Stimulated activated CD8-positive, alpha-beta memory T cell treated with anti-CD3 and anti-CD28 coated beads, Interleukin-4, amount 100 ng/mL, for 24 hours (primary cell): ENCODE measurements at regions not wholly inside any gene's neighbourhood (a gene's known extent, or its start where the extent isn't known, plus 50 kb on each side); places are given as distances from the start of the nearest gene placed in this dataset.
"Not testable (repeated sequence)": the region's sequence is repeated elsewhere in the genome, so short reads cannot be mapped to it uniquely, and the experiment has no call there.

Experiments
- DNase-seq: peaks from one replicate; pipeline ENCODE4 v3.0.0-alpha.2; 2020; ENCODE audit warnings: low read depth

- no peak for DNase-seq
Measured at GRCh38 chr14:106060276-106060975, 534.0 kb downstream of the TMEM121 start.

DNA sequence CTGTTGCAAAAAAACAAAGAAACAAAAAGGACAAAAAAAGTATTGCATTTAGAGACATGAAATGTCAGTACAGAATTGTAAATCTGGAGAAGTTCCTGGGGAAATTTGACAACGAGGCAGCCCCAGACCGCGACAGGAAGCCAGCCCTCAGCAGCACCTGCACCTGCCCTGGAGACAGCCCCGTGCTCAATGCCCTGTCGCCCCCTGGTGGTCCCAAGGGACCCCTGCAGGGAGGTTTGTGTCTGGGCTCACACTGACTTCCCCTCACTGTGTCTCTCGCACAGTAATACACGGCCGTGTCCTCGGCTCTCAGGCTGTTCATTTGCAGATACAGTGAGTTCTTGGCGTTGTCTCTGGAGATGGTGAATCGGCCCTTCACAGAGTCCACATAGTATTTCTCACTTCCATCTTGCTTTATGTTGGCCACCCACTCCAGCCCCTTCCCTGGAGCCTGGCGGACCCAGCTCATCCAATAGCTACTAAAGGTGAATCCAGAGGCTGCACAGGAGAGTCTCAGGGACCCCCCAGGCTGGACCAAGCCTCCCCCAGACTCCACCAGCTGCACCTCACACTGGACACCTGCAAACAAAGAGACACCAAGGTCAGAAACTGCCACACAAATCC is 535.6 kb downstream of the TMEM121 start:
- peak; percentile 71 for DNase-seq

DNA sequence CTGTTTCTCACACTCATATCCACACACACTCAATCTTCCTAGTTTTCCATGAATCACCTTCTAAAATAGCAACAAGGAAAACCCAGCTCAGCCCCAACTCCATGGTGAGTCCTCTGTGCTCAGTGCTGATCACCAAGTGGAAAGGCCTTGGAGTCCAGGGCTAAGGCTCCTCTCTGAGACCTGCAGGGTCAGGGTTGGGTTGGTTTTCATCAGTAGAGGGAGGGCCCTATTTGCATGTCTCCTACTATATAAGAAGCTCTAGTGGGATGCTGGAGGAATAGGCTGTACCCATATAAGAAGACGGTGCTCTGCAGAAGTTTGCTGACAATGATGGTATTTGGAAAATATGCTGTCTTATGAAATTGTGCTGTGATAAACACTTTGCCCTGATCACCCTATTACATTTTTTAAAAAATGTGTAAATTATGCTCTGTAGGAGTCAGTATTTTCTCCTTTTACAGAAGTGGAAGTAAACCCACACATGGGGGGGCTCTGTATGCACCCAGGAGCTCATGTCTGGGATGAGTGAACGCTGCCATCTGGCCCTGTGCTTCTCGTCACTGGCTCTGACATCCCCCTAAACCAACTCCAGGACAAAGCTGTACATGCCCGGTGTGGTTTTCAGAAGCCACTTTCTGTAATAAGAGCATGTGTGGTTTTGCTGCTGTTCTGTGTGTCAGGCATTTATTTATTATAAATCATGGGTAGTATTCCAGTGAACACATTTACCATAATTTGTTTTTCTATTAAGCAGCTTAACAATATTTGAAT is 536.3 kb downstream of the TMEM121 start:
- no peak for DNase-seq

- DNase-seq, result no peak
Measured at GRCh38 chr14:106067935-106068334, 541.6 kb downstream of the TMEM121 start.

DNA sequence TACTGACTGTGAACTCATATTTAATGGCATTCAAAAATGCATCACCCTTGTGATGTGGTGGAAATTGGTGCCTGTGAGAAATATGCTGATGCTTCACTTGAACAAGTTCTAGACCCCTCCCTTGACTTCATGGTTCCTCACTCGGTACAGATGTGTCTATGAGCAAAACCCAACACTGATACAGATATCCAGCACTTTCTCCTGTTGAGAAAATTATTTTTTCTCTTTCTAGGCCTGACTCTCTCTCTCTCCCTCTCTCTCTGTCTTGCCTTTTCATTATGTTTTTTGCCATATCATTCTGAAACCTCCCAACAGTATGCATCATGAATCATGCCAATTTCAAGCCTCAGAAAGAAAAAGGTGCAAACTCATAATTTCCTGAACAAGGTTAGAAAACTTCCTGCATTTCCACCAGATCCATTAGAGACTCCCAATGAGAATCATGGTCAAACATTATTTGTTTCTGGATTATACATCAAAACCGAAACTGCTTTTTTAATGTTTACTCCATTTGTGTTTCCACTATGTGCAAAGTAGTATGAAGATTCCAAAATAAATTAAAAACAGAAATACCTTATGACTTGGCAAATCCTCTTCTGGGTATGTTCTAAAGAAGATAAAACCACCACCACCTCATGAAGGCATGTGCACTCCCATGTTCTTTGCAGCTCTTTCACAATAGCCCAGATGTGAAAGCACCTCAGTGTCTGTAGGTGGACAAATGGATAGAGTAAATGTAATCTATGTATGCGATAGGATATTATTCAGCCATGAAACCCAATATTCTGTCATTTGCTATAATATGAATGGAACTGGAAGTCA is 543.6 kb downstream of the TMEM121 start:
- DNase-seq, result no peak

DNA sequence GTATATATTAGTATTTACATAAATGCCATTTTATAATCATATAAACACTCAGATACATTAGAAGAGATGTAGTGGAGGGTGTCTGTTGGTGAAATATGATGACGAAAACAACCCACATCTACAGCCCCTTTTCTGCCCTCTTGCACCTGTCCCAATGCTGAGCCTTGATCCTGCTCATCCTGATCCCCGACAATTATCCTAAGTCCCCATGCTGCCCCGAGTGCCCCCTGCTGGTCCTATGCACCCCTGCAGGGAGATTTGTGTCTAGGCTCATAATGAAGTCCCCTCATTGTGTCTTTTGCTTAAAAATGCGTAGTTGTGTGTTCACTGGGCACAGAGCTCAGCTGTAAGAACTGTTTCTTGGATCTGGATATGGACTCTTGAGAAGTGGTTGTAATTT is 554.5 kb downstream of the TMEM121 start:
- DNase-seq, result no peak

- DNase-seq, result not testable (repeated sequence)
Measured at GRCh38 chr14:106081721-106082120, 555.3 kb downstream of the TMEM121 start.

- DNase-seq, result no peak
Measured at GRCh38 chr14:106083082-106083481, 556.7 kb downstream of the TMEM121 start.

- DNase-seq, result no peak
Measured at GRCh38 chr14:106087837-106088236, 561.5 kb downstream of the TMEM121 start.

DNA sequence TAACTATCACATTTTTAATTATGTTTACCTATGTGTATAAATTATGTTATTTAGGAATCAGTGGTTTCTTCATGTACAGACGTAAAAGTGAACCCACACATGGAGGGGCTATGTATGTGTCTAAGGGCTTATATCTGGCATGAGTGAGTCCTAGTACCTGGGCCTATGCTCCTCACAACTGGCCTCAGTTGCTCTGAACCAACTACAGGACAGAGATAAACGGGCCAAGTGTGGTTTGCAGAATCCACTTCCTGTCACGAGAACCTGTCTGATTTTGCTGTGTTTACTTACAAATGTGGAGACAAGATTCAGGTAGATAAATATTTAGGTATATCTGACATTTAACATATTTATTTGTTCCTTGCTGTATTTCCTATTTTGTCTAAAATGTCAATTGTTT is 562.5 kb downstream of the TMEM121 start:
- DNase-seq, result not testable (repeated sequence)

GRCh38 chr14:106094654-106095189 is 568.3 kb downstream of the TMEM121 start:
- no peak for DNase-seq

GRCh38 chr14:106107703-106108102 is 581.3 kb downstream of the TMEM121 start:
- DNase-seq, result no peak

DNA sequence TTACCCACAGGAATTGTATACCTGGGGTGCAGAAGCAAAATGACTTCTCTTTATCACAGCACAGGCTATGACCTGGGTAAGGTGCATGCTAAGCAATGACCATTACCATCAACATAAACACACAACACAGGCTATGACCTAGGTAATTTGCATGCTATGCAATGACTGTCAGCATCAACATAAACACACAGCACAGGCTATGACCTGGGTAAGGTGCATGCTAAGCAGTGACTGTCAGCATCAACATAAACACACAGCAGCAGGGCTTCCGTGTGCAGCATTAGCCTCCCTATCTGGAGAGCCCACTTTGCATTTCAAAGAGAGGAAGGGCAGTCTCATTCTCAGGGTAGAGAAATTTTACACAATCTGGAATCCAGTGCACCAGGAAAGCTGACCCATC is 583.0 kb downstream of the TMEM121 start:
- DNase-seq, result no peak

- no peak for DNase-seq
Measured at GRCh38 chr14:106115401-106115800, 589.0 kb downstream of the TMEM121 start.

GRCh38 chr14:106116339-106116930 is 590.1 kb downstream of the TMEM121 start:
- not testable (repeated sequence) for DNase-seq

DNA sequence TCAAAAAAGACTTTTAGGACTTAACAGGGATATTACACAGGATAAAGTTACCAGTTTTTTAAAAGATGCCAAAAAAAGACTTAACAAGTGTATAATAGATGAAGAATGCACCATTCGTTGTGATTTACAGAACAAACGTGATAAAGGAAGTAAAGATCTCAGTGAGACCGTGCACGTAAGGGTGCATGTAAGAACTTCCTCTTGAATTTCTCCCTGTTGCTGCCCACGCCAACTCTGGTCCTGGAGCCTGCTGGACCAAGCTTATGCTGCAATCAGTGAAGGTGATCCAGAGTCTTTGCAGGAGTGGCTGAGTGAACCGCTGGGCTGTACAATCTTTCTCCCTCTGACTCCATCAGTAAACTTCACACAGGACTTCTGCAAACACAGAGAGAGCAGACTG is 593.7 kb downstream of the TMEM121 start:
- DNase-seq, result no peak

- DNase-seq, result no peak
Measured at GRCh38 chr14:106129274-106129673, 602.9 kb downstream of the TMEM121 start.

- DNase-seq, result not testable (repeated sequence)
Measured at GRCh38 chr14:106129904-106130661, 603.7 kb downstream of the TMEM121 start.

DNA sequence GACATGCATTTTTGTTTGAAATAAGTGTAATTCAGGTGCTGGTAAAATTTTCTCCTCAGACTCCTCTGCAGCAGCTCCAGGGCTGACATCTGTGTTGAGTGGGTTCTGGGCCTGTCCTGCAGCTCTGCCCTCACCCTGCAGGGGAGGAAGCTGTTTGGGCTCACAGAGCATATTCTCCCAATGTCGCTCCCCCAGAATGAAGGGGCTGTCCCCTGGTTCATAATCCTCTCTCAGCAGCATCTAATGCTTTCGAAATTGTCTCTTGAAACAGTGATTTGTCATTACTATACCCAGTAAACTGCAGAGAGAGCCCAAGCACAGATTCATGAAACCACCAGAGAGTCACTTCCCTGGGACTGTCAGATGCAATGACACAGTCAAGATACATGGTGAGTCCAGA is 606.7 kb downstream of the TMEM121 start:
- not testable (repeated sequence) for DNase-seq

- no peak for DNase-seq
Measured at GRCh38 chr14:106134886-106135285, 608.5 kb downstream of the TMEM121 start.
